ENCODE measurements at regions not wholly inside any gene's neighbourhood (a gene's known extent, or its start where the extent isn't known, plus 50 kb on each side); places are given as distances from the start of the nearest gene placed in this dataset.

- peak; percentile 76 for TF ChIP-seq CTCF (IDR thresholded peaks at IDR 0.05; ENCODE audit: insufficient read depth, low read depth, low read length)
- no peak overlapping the region for H3K4me3 ChIP-seq (ENCODE audit: low read depth, low read length)
- peak; percentile 94 for DNase-seq (ENCODE audit: low read depth)
These were observed 384.9 kb downstream of the HLX start for GRCh38 chr1:221263831-221264767.

- TF ChIP-seq CTCF (IDR thresholded peaks at IDR 0.05; ENCODE audit: insufficient read depth, low read depth, low read length): no peak
- H3K4me3 ChIP-seq (ENCODE audit: low read depth, low read length): no peak overlapping the region
- DNase-seq (ENCODE audit: low read depth): peak; percentile 46
These were observed 385.6 kb downstream of the HLX start for GRCh38 chr1:221264848-221265247.

GRCh38 chr1:221268295-221268694, 389.1 kb downstream of the HLX start:
- no peak overlapping the region for H3K4me3 ChIP-seq (ENCODE audit: low read depth, low read length)
- TF ChIP-seq CTCF (IDR thresholded peaks at IDR 0.05; ENCODE audit: insufficient read depth, low read depth, low read length): no peak
- peak; percentile 77 for DNase-seq (ENCODE audit: low read depth)

- H3K4me3 ChIP-seq (ENCODE audit: low read depth, low read length): no peak overlapping the region
- TF ChIP-seq CTCF (IDR thresholded peaks at IDR 0.05; ENCODE audit: insufficient read depth, low read depth, low read length): no peak
- DNase-seq (ENCODE audit: low read depth): no peak
These were observed 392.5 kb downstream of the HLX start for GRCh38 chr1:221271701-221272100.

- no peak for DNase-seq (ENCODE audit: low read depth)
- no peak for TF ChIP-seq CTCF (IDR thresholded peaks at IDR 0.05; ENCODE audit: insufficient read depth, low read depth, low read length)
- no peak overlapping the region for H3K4me3 ChIP-seq (ENCODE audit: low read depth, low read length)
These were observed 393.7 kb downstream of the HLX start for GRCh38 chr1:221272940-221273339.

GRCh38 chr1:221274373-221274772, 395.1 kb downstream of the HLX start:
- DNase-seq (ENCODE audit: low read depth): no peak
- TF ChIP-seq CTCF (IDR thresholded peaks at IDR 0.05; ENCODE audit: insufficient read depth, low read depth, low read length): no peak
- no peak overlapping the region for H3K4me3 ChIP-seq (ENCODE audit: low read depth, low read length)
